ENCODE measurements at regions not wholly inside any gene's neighbourhood (a gene's known extent, or its start where the extent isn't known, plus 50 kb on each side); places are given as distances from the start of the nearest gene placed in this dataset.
A peak's percentile ranks its signal among the peaks of the same experiment; 100 is the strongest.

DNA sequence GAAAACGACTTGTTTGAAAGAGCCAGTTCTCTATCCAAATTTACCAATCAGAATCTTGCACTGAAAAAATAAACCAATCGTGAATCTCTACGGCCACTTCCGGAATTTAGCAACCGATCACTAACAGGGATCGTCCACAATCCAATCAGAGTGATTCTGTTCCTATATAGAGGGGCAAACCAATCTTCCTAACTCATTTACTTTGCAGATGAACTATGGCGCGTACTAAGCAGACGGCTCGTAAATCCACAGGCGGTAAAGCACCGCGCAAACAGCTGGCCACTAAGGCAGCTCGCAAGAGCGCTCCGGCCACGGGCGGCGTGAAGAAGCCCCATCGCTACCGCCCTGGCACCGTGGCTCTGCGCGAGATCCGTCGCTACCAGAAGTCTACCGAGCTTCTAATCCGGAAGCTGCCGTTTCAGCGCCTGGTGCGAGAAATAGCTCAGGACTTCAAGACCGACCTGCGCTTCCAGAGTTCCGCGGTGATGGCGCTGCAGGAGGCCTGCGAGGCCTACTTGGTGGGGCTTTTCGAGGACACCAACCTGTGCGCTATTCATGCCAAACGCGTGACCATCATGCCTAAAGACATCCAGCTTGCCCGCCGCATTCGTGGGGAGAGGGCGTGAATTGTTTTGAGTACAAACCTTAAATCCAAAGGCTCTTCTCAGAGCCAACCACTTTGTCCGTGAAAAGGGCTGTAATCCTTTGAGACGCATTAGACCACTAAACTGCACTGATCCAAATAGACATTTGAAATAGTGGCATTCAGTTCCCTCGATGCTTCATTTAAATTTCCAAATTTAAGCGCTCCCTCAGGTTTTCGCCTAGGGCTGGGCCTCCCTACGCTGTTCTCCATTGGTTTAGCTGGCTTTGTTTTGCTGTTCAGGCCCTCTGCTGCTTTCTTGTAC, 138.0 kb downstream of the HFE start:
- peak overlapping the region; percentile 56 for H2AFZ ChIP-seq (ENCODE audit: insufficient read depth, low read length, poor library complexity)
- no CpG with 5 or more reads among the region's 51 CpGs for WGBS (ENCODE audit: extremely low coverage, insufficient coverage, insufficient read length)
- H4K12ac ChIP-seq (ENCODE audit: low read depth, low read length), result peak overlapping the region; percentile 63

DNA sequence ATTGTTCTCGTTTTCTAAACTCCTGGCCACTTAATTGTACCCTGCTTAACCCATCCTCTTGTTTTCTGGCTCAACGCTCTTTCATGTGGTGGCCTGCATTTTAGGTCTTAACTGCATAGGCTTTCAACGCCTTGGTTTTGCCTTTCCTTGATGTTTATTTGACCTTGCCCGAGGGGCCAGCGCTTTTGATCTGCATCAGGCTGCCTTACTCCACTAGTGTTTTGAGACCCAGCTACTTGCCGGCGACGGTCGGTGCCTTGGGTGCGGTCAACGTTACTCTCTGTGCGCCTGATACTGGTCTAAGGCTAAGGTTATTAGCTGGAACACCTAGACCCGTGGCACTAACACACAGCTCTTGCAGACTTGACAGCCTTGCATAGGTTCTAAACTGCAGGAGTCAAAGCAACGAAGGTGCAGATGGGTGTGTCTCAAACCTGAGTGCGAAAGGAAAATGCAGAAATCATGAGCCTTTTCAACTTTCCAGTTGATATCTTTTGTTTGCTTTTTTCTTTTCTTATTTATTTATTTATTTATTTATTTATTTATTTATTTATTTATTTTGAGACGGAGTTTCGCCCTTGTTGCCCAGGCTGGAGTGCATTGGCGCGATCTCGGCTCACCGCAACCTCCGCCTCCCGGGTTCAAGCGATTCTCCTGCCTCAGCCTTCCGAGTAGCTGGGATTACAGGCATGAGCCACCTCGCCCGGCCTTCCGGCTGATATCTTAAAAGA, 138.8 kb downstream of the HFE start:
- peaks cover 7% of the 10 kb centered on the region for H3K79me2 ChIP-seq (ENCODE audit: control insufficient read depth, insufficient read depth, low read length, poor library complexity)
- H3K4me1 ChIP-seq (ENCODE audit: control insufficient read depth in 1 of 2, insufficient read depth in 2 of 2, low read length in 2 of 2), result peaks cover 4 to 8% of the 10 kb centered on the region in 2 experiments
- peak overlapping the region; percentile 5 for H2BK5ac ChIP-seq (ENCODE audit: low read depth, low read length, poor library complexity)
- H3K36me3 ChIP-seq (ENCODE audit: control insufficient read depth in 1 of 2, insufficient read depth in 2 of 2, low read length in 2 of 2), result no peaks in the 10 kb centered on the region
- peak overlapping the region; percentile 17 for H3K4me3 ChIP-seq (ENCODE audit: low read depth, low read length)
- no peak overlapping the region for H2AK5ac ChIP-seq (ENCODE audit: low read length)
- H4K12ac ChIP-seq (ENCODE audit: low read depth, low read length), result no peak overlapping the region
- H3K4me2 ChIP-seq (ENCODE audit: low read length), result peak overlapping the region; percentile 59
- H3K9me3 ChIP-seq (ENCODE audit: insufficient read depth, low read depth, low read length), result no peaks in the 10 kb centered on the region
- DNase-seq, result no peak
- H3K4ac ChIP-seq (ENCODE audit: low read depth, low read length), result peak overlapping the region; percentile 5
- no peak overlapping the region for H3K23ac ChIP-seq (ENCODE audit: low read length)
- H3K14ac ChIP-seq (ENCODE audit: low read length), result peak overlapping the region; percentile 24
- no CpG with 5 or more reads among the region's 28 CpGs for WGBS (ENCODE audit: extremely low coverage, insufficient coverage, insufficient read length)
- peak overlapping the region; percentile 82 for H3K27ac ChIP-seq (ENCODE audit: low read depth, low read length)
- no peak overlapping the region for H2BK120ac ChIP-seq (ENCODE audit: insufficient read depth, low read length, poor library complexity)
- peak overlapping the region; percentile 82 for H3K18ac ChIP-seq (ENCODE audit: low read length)
- H4K91ac ChIP-seq (ENCODE audit: low read depth, low read length), result peak overlapping the region; percentile 46
- no peak overlapping the region for H3K9ac ChIP-seq (ENCODE audit: low read length)
- no peak overlapping the region for H2BK12ac ChIP-seq (ENCODE audit: low read length)
- peaks cover 14% of the 10 kb centered on the region for H3K79me1 ChIP-seq (ENCODE audit: low read length)
- no peak overlapping the region for H2AFZ ChIP-seq (ENCODE audit: insufficient read depth, low read length, poor library complexity)
- H4K8ac ChIP-seq (ENCODE audit: low read depth, low read length), result no peak overlapping the region
- H3K27me3 ChIP-seq (ENCODE audit: insufficient read depth, low read length), result no peaks in the 10 kb centered on the region

More for the DNA sequence above, 138.0 kb downstream of the HFE start:
- Histone ChIP-seq H3K23ac (ENCODE audit: low read length) (no peak overlapping the region), H3K4me2 (ENCODE audit: low read length) (peak overlapping the region; percentile 59), H3K4me3 (ENCODE audit: low read depth, low read length) (peak overlapping the region; percentile 68), H3K27me3 (ENCODE audit: insufficient read depth, low read length) (no peaks in the 10 kb centered on the region), H2AK5ac (ENCODE audit: low read length) (no peak overlapping the region), H3K79me2 (ENCODE audit: control insufficient read depth, insufficient read depth, low read length, poor library complexity) (peaks cover 7% of the 10 kb centered on the region), H3K14ac (ENCODE audit: low read length) (peak overlapping the region; percentile 49), H4K8ac (ENCODE audit: low read depth, low read length) (peak overlapping the region; percentile 93), H3K18ac (ENCODE audit: low read length) (peak overlapping the region; percentile 51), H3K9me3 (ENCODE audit: insufficient read depth, low read depth, low read length) (no peaks in the 10 kb centered on the region), H4K91ac (ENCODE audit: low read depth, low read length) (peak overlapping the region; percentile 72), H2BK12ac (ENCODE audit: low read length) (no peak overlapping the region), H3K36me3 (ENCODE audit: control insufficient read depth in 1 of 2, insufficient read depth in 2 of 2, low read length in 2 of 2) (no peaks in the 10 kb centered on the region), H3K27ac (ENCODE audit: low read depth, low read length) (peak overlapping the region; percentile 98), H3K4me1 (ENCODE audit: control insufficient read depth in 1 of 2, insufficient read depth in 2 of 2, low read length in 2 of 2) (peaks cover 4 to 8% of the 10 kb centered on the region in 2 experiments), H3K9ac (ENCODE audit: low read length) (peak overlapping the region; percentile 68), H2BK5ac (ENCODE audit: low read depth, low read length, poor library complexity) (peak overlapping the region; percentile 85), H3K4ac (ENCODE audit: low read depth, low read length) (peak overlapping the region; percentile 53), H2BK120ac (ENCODE audit: insufficient read depth, low read length, poor library complexity) (peak overlapping the region; percentile 30), H3K79me1 (ENCODE audit: low read length) (peaks cover 14% of the 10 kb centered on the region)
- peak in 1 of 2 donors; percentile 84 for DNase-seq

DNA sequence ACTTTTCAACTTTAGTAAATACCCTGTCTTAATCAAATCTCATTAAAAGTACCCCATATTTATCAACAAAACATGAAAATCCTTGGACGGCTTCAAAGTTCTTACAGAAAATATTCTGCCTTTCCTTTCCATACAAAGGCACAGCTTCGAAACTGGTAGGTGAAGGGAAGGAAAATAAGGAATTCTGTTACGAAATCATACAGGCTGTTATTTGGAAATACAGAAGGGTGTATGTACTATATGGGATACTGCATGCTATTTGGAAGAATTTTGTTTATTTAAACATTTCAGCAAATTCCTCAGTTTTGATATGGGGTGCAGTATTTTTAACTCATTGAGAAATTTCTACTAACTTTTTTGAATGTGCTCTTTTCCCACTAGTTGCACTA, 138.4 kb upstream of the BTN3A2 start:
- no peak overlapping the region for H3K4me3 ChIP-seq (ENCODE audit: low read depth, low read length)
- no peak for DNase-seq
- no peaks in the 10 kb centered on the region for H3K9me3 ChIP-seq (ENCODE audit: insufficient read depth, low read depth, low read length)
- H2BK120ac ChIP-seq (ENCODE audit: insufficient read depth, low read length, poor library complexity), result no peak overlapping the region
- peaks cover 14% of the 10 kb centered on the region for H3K79me1 ChIP-seq (ENCODE audit: low read length)
- no peak overlapping the region for H2AK5ac ChIP-seq (ENCODE audit: low read length)
- H3K14ac ChIP-seq (ENCODE audit: low read length), result no peak overlapping the region
- H2BK5ac ChIP-seq (ENCODE audit: low read depth, low read length, poor library complexity), result no peak overlapping the region
- H3K36me3 ChIP-seq (ENCODE audit: control insufficient read depth in 1 of 2, insufficient read depth in 2 of 2, low read length in 2 of 2), result no peaks in the 10 kb centered on the region
- no peak overlapping the region for H3K4ac ChIP-seq (ENCODE audit: low read depth, low read length)
- H3K27ac ChIP-seq (ENCODE audit: low read depth, low read length), result no peak overlapping the region
- no peak overlapping the region for H2BK12ac ChIP-seq (ENCODE audit: low read length)
- H3K9ac ChIP-seq (ENCODE audit: low read length), result no peak overlapping the region
- no peak overlapping the region for H3K23ac ChIP-seq (ENCODE audit: low read length)
- no peak overlapping the region for H4K91ac ChIP-seq (ENCODE audit: low read depth, low read length)
- H2AFZ ChIP-seq (ENCODE audit: insufficient read depth, low read length, poor library complexity), result no peak overlapping the region
- peaks cover 4 to 8% of the 10 kb centered on the region in 2 experiments for H3K4me1 ChIP-seq (ENCODE audit: control insufficient read depth in 1 of 2, insufficient read depth in 2 of 2, low read length in 2 of 2)
- H3K4me2 ChIP-seq (ENCODE audit: low read length), result no peak overlapping the region
- no peak overlapping the region for H4K8ac ChIP-seq (ENCODE audit: low read depth, low read length)
- H3K27me3 ChIP-seq (ENCODE audit: insufficient read depth, low read length), result no peaks in the 10 kb centered on the region
- no peak overlapping the region for H3K18ac ChIP-seq (ENCODE audit: low read length)
- H3K79me2 ChIP-seq (ENCODE audit: control insufficient read depth, insufficient read depth, low read length, poor library complexity), result peaks cover 7% of the 10 kb centered on the region
- no peak overlapping the region for H4K12ac ChIP-seq (ENCODE audit: low read depth, low read length)
- no CpG with 5 or more reads among the region's 3 CpGs for WGBS (ENCODE audit: extremely low coverage, insufficient coverage, insufficient read length)

DNA sequence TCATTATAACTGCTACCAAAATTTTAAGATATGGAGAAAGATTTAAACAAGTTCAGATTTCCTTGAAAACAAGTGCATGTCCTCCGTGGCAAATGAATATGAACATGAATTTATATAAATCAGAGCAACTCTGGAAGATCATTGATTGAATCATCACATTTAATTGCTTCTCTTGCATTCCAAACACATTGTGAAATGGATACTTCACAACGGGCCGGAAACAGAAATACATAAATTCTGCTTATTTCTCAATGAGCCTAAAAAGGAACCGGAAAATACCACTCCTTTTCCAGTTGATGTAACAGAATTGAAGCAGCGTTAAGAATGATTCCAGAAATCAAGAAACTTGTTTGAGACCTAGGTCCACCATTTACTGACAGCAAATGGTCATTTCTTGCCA, 134.6 kb upstream of the BTN3A2 start:
- Histone ChIP-seq H4K91ac (ENCODE audit: low read depth, low read length) (no peak overlapping the region), H3K4me3 (ENCODE audit: low read depth, low read length) (no peak overlapping the region), H3K4ac (ENCODE audit: low read depth, low read length) (no peak overlapping the region), H3K18ac (ENCODE audit: low read length) (no peak overlapping the region), H3K23ac (ENCODE audit: low read length) (no peak overlapping the region), H3K4me2 (ENCODE audit: low read length) (no peak overlapping the region), H3K9ac (ENCODE audit: low read length) (no peak overlapping the region), H3K9me3 (ENCODE audit: insufficient read depth, low read depth, low read length) (no peaks in the 10 kb centered on the region), H2BK120ac (ENCODE audit: insufficient read depth, low read length, poor library complexity) (no peak overlapping the region), H2BK12ac (ENCODE audit: low read length) (no peak overlapping the region), H2BK5ac (ENCODE audit: low read depth, low read length, poor library complexity) (no peak overlapping the region), H3K27me3 (ENCODE audit: insufficient read depth, low read length) (no peaks in the 10 kb centered on the region), H2AK5ac (ENCODE audit: low read length) (no peak overlapping the region), H3K79me2 (ENCODE audit: control insufficient read depth, insufficient read depth, low read length, poor library complexity) (peaks cover 9% of the 10 kb centered on the region), H3K27ac (ENCODE audit: low read depth, low read length) (no peak overlapping the region), H2AFZ (ENCODE audit: insufficient read depth, low read length, poor library complexity) (no peak overlapping the region), H3K14ac (ENCODE audit: low read length) (no peak overlapping the region), H3K79me1 (ENCODE audit: low read length) (peaks cover 11% of the 10 kb centered on the region), H3K4me1 (ENCODE audit: control insufficient read depth in 1 of 2, insufficient read depth in 2 of 2, low read length in 2 of 2) (peaks cover 6 to 9% of the 10 kb centered on the region in 2 experiments), H3K36me3 (ENCODE audit: control insufficient read depth in 1 of 2, insufficient read depth in 2 of 2, low read length in 2 of 2) (no peaks in the 10 kb centered on the region), H4K8ac (ENCODE audit: low read depth, low read length) (no peak overlapping the region), H4K12ac (ENCODE audit: low read depth, low read length) (no peak overlapping the region)
- DNase-seq, result peak in 1 of 2 donors; percentile 42
- no CpG with 5 or more reads among the region's 5 CpGs for WGBS (ENCODE audit: extremely low coverage, insufficient coverage, insufficient read length)
